ENCODE measurements at regions not wholly inside any gene's neighbourhood (a gene's known extent, or its start where the extent isn't known, plus 50 kb on each side); places are given as distances from the start of the nearest gene placed in this dataset.

DNA sequence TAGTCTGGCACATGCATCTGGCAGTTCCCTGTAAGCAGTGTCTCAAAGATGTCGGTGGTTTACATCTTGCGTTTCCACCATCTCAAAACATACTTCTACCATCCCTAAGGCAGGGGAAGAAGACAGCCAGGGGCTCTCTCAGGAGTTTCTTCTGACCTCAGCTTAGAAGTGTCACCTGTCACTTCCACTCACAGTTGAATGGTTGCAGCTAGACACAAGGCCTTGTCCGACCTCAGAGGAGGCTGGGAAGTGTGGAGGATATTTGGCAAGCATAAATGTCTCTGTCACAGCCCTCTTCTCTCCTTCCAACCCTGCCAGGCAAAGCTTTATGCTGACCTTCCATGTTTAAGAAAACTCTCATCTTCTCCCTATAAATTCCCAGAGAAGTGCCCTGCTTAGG, 193.3 kb downstream of the HERPUD2 start:
- Histone ChIP-seq H3K27ac (ENCODE audit: insufficient read depth, low read length) (no peak overlapping the region), H3K4me3 (replicated peaks in 1 of 4; ENCODE audit: control extremely low read depth in 1 of 4, insufficient read depth in 1 of 4, low read depth in 3 of 4, low read length in 4 of 4) (no peak overlapping the region), H3K27me3 (ENCODE audit: control insufficient read depth, insufficient read depth, low read length) (no peaks in the 10 kb centered on the region), H3K4me1 (ENCODE audit: control insufficient read depth, extremely low read depth, insufficient read depth, low read length) (no peaks in the 10 kb centered on the region), H3K79me2 (ENCODE audit: control insufficient read depth, insufficient read depth, low read length) (no peaks in the 10 kb centered on the region), H3K9ac (ENCODE audit: insufficient read depth, low read length) (no peak overlapping the region), H3K4me2 (ENCODE audit: extremely low read depth, insufficient read depth, low read length) (no peak overlapping the region), H2AFZ (ENCODE audit: low read length) (no peak overlapping the region), H3K36me3 (ENCODE audit: control insufficient read depth, insufficient read depth, low read length) (no peaks in the 10 kb centered on the region), H3K9me3 (ENCODE audit: control insufficient read depth, insufficient read depth, low read depth, low read length) (no peaks in the 10 kb centered on the region), H4K20me1 (ENCODE audit: control insufficient read depth, extremely low read depth, insufficient read depth, low read length) (no peaks in the 10 kb centered on the region)
- no peak for DNase-seq (ENCODE audit: low read depth in 2 of 2)
- TF ChIP-seq, protein P1, sequence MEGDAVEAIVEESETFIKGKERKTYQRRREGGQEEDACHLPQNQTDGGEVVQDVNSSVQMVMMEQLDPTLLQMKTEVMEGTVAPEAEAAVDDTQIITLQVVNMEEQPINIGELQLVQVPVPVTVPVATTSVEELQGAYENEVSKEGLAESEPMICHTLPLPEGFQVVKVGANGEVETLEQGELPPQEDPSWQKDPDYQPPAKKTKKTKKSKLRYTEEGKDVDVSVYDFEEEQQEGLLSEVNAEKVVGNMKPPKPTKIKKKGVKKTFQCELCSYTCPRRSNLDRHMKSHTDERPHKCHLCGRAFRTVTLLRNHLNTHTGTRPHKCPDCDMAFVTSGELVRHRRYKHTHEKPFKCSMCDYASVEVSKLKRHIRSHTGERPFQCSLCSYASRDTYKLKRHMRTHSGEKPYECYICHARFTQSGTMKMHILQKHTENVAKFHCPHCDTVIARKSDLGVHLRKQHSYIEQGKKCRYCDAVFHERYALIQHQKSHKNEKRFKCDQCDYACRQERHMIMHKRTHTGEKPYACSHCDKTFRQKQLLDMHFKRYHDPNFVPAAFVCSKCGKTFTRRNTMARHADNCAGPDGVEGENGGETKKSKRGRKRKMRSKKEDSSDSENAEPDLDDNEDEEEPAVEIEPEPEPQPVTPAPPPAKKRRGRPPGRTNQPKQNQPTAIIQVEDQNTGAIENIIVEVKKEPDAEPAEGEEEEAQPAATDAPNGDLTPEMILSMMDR (conservative IDR thresholded peaks at IDR 0.05 in 1 of 2, IDR thresholded peaks at IDR 0.05 in 1 of 2; ENCODE audit: low read depth in 1 of 2, low read length in 2 of 2) = no peak
- no peak for TF ChIP-seq EZH2 (IDR thresholded peaks at IDR 0.05; ENCODE audit: low read length, missing control alignments)

DNA sequence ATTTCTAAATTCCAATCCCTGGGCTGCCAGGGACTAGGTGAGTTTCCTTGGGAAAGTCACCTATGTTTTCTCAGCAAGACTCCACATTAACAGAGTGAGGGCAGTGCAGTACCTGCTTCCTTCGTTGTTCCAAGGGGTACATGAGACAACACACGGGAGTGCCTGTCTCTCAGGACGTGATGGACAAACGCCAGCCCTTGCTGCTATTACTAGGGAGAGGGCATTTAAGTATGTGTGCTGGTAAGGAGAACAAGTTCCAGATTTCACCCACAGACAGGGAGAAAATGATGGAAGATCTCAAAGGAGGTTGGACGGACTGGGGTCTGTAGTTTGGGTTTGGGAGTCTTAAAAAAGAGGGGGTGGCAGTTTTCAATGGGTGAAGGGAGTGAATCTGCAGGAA, 195.7 kb downstream of the HERPUD2 start:
- H3K4me1 ChIP-seq (ENCODE audit: control insufficient read depth, extremely low read depth, insufficient read depth, low read length) = no peaks in the 10 kb centered on the region
- no peaks in the 10 kb centered on the region for H3K9me3 ChIP-seq (ENCODE audit: control insufficient read depth, insufficient read depth, low read depth, low read length)
- no peaks in the 10 kb centered on the region for H3K36me3 ChIP-seq (ENCODE audit: control insufficient read depth, insufficient read depth, low read length)
- H3K27ac ChIP-seq (ENCODE audit: insufficient read depth, low read length) = no peak overlapping the region
- TF ChIP-seq, protein P1 (conservative IDR thresholded peaks at IDR 0.05 in 1 of 2, IDR thresholded peaks at IDR 0.05 in 1 of 2; ENCODE audit: low read depth in 1 of 2, low read length in 2 of 2) = no peak
- H2AFZ ChIP-seq (ENCODE audit: low read length) = no peak overlapping the region
- H3K27me3 ChIP-seq (ENCODE audit: control insufficient read depth, insufficient read depth, low read length) = no peaks in the 10 kb centered on the region
- H3K9ac ChIP-seq (ENCODE audit: insufficient read depth, low read length) = no peak overlapping the region
- no peak for DNase-seq (ENCODE audit: low read depth in 2 of 2)
- no peak overlapping the region for H3K4me2 ChIP-seq (ENCODE audit: extremely low read depth, insufficient read depth, low read length)
- H3K79me2 ChIP-seq (ENCODE audit: control insufficient read depth, insufficient read depth, low read length) = no peaks in the 10 kb centered on the region
- H4K20me1 ChIP-seq (ENCODE audit: control insufficient read depth, extremely low read depth, insufficient read depth, low read length) = no peaks in the 10 kb centered on the region
- no peak overlapping the region for H3K4me3 ChIP-seq (replicated peaks in 1 of 4; ENCODE audit: control extremely low read depth in 1 of 4, insufficient read depth in 1 of 4, low read depth in 3 of 4, low read length in 4 of 4)

DNA sequence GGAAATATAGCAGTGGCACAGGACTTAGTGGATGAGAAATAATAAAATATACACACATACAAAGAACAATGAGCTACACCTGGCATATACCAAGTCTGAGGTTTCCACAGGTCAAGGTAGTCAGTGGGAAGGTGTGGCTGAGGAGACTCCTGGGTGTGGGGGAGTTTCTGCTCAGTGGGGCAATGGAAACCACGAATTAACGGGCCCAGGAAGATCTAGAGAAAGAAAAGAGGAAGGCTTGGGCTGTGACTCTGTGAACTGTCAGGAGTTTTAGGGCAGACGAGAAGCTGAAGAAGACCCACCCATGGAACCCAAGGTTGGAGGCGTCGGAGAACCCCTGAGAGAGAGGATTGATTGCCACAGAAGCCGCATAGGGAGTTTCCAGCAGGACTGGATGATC, 196.5 kb downstream of the HERPUD2 start:
- Histone ChIP-seq H3K36me3 (ENCODE audit: control insufficient read depth, insufficient read depth, low read length) (no peaks in the 10 kb centered on the region), H3K4me2 (ENCODE audit: extremely low read depth, insufficient read depth, low read length) (no peak overlapping the region), H3K27ac (ENCODE audit: insufficient read depth, low read length) (no peak overlapping the region), H3K9me3 (ENCODE audit: control insufficient read depth, insufficient read depth, low read depth, low read length) (no peaks in the 10 kb centered on the region), H3K4me1 (ENCODE audit: control insufficient read depth, extremely low read depth, insufficient read depth, low read length) (no peaks in the 10 kb centered on the region), H3K9ac (ENCODE audit: insufficient read depth, low read length) (no peak overlapping the region), H4K20me1 (ENCODE audit: control insufficient read depth, extremely low read depth, insufficient read depth, low read length) (no peaks in the 10 kb centered on the region), H3K27me3 (ENCODE audit: control insufficient read depth, insufficient read depth, low read length) (no peaks in the 10 kb centered on the region), H3K79me2 (ENCODE audit: control insufficient read depth, insufficient read depth, low read length) (no peaks in the 10 kb centered on the region), H2AFZ (ENCODE audit: low read length) (no peak overlapping the region), H3K4me3 (replicated peaks in 1 of 4; ENCODE audit: control extremely low read depth in 1 of 4, insufficient read depth in 1 of 4, low read depth in 3 of 4, low read length in 4 of 4) (no peak overlapping the region)
- no peak for DNase-seq (ENCODE audit: low read depth in 2 of 2)
- TF ChIP-seq, protein P1 (conservative IDR thresholded peaks at IDR 0.05 in 1 of 2, IDR thresholded peaks at IDR 0.05 in 1 of 2; ENCODE audit: low read depth in 1 of 2, low read length in 2 of 2) = no peak
- TF ChIP-seq EZH2 (IDR thresholded peaks at IDR 0.05; ENCODE audit: low read length, missing control alignments) = no peak
